Neuron (in vitro differentiated cells): ENCODE measurements at regions not wholly inside any gene's neighbourhood (a gene's known extent, or its start where the extent isn't known, plus 50 kb on each side); places are given as distances from the start of the nearest gene placed in this dataset.
A peak's percentile ranks its signal among the peaks of the same experiment; 100 is the strongest.
"Not testable (repeated sequence)": the region's sequence is repeated elsewhere in the genome, so short reads cannot be mapped to it uniquely, and the experiment has no call there.

ENCODE experiments used
- H2AFZ ChIP-seq: one replicate; pipeline ENCODE4 v1.6.1; 2013; ENCODE audit warnings: low read depth, mild to moderate bottlenecking, inconsistent platforms, low read length, moderate library complexity
- H3K27me3 ChIP-seq: one replicate; pipeline ENCODE4 v1.6.1; 2013; ENCODE audit warnings: low read length; ENCODE audit not compliant: insufficient read depth
- H3K36me3 ChIP-seq: one replicate; pipeline ENCODE4 v1.6.1; 2013; ENCODE audit warnings: low read length; ENCODE audit not compliant: insufficient read depth
- H3K4me1 ChIP-seq: one replicate; pipeline ENCODE4 v1.6.1; 2013; ENCODE audit warnings: low read length; ENCODE audit not compliant: insufficient read depth
- H3K4me3 ChIP-seq: 2 replicates; pipeline ENCODE4 v1.5.1; 2013; ENCODE audit warnings: mild to moderate bottlenecking, low read length, moderate library complexity
- H3K9me3 ChIP-seq: one replicate; pipeline ENCODE4 v1.6.1; 2013; ENCODE audit warnings: low read length

DNA sequence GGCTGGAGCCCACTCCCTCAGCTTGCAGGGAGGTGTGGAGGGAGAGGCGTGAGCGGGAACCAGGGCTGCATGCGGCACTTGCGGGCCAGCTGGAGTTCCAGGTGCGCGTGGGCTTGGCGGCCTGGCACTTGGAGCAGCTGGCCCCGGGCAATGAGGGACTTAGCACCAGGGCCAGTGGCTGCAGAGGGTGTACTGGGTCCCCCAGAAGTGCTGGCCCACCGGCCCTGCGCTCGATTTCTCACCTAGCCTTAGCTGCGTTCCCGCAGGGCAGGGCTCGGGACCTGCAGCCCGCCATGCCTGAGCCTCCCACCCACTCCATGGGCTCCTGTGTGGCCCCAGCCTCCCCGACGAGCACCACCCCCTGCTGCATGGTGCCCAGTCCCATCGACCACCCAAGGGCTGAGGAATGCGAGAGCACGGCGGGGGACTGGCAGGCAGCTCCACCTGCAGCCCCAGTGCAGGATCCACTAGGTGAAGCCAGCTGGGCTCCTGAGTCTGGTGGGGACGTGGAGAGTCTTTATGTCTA lies 584.1 kb upstream of the PTPRD start:
- not testable (repeated sequence) for H3K36me3 ChIP-seq, H2AFZ ChIP-seq, H3K4me3 ChIP-seq, H3K4me1 ChIP-seq, H3K27me3 ChIP-seq, H3K9me3 ChIP-seq

DNA sequence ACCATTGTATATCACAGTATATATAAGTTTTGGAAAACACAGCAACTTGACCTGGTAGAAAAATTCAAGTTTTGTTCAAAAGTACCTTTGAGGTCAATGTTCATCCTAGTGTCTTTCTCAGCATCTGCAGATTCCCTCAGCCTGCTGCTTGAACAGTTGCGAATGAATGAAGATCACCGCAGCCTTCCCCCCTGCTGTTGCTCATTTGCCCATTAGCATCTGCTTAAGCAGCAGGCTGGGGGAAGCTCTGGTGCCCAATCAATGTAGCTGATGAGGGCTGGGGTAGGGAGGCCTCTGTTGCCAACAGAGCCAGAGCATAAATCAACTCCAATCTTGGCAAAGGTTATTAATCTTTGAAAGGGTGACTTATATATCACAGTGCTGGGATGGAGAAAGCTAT lies 586.5 kb upstream of the PTPRD start:
- H3K9me3 ChIP-seq = no peaks in the 10 kb centered on the region
- no peak overlapping the region for H2AFZ ChIP-seq
- H3K4me1 ChIP-seq = no peaks in the 10 kb centered on the region
- H3K4me3 ChIP-seq = no peak overlapping the region
- no peaks in the 10 kb centered on the region for H3K27me3 ChIP-seq
- H3K36me3 ChIP-seq = no peaks in the 10 kb centered on the region

DNA sequence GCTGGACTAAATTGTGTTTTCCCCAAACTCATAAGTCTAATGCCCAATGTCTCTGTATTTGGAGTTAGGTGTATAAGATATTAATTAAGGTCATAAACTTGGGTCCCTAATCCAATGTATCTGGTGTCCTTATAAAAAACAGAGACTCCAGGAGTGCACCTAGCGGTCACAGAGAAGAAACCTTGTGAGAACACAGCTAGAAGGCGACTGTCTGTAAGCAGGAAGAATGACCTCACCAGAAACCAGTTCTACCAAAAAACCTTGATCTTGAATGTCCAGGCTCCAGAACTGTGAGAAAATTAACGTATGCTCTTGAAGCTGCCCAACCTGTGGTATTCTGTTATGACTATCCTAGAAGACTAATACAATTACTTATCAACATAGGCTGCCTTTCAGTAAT lies 591.7 kb upstream of the PTPRD start:
- no peak overlapping the region for H3K4me3 ChIP-seq
- no peaks in the 10 kb centered on the region for H3K4me1 ChIP-seq
- no peaks in the 10 kb centered on the region for H3K36me3 ChIP-seq
- H3K27me3 ChIP-seq = no peaks in the 10 kb centered on the region
- H2AFZ ChIP-seq = no peak overlapping the region
- no peaks in the 10 kb centered on the region for H3K9me3 ChIP-seq

DNA sequence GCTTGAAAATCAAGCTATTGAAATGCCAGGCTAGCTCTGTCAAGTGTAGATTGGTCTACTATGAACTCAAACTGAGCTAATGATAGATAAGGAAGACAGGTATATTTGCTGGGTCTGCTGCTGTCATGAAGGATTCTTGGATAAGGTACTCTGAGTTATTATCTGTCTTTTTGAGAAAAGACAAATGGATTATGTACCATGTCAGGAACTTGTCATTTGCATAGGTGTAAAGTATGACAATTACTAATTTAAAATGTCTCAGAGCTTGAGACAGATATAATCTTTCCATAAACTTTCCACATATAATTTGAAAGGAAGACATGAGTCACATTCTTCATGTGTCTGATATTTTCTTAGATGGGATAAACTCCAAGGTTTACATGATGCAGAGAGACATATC lies 594.1 kb upstream of the PTPRD start:
- Histone ChIP-seq H3K4me1 (no peaks in the 10 kb centered on the region), H3K9me3 (no peaks in the 10 kb centered on the region), H3K36me3 (no peaks in the 10 kb centered on the region), H2AFZ (no peak overlapping the region), H3K4me3 (no peak overlapping the region), H3K27me3 (no peaks in the 10 kb centered on the region)

DNA sequence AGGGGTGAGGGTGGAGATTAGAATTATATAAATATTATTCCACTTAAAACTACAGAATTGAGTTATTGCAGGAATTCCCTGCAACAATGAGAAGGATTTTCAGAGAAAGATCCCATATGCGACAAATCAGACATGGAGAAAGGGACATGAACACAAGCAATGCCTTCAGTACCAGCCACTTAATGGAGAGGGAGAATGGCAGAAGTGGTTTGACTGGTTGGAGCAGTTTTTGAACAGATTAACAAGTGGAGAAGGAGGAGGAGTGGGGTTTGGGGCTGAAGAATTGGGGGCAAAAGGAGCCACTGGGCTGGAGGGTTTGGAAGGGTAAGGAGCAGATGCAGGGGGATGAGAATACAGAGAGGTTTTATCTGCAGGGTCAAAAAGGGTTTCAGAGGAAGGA lies 620.9 kb upstream of the PTPRD start:
- Histone ChIP-seq H3K36me3 (no peaks in the 10 kb centered on the region), H3K4me1 (no peaks in the 10 kb centered on the region), H3K9me3 (no peaks in the 10 kb centered on the region), H2AFZ (no peak overlapping the region), H3K4me3 (no peak overlapping the region), H3K27me3 (no peaks in the 10 kb centered on the region)

DNA sequence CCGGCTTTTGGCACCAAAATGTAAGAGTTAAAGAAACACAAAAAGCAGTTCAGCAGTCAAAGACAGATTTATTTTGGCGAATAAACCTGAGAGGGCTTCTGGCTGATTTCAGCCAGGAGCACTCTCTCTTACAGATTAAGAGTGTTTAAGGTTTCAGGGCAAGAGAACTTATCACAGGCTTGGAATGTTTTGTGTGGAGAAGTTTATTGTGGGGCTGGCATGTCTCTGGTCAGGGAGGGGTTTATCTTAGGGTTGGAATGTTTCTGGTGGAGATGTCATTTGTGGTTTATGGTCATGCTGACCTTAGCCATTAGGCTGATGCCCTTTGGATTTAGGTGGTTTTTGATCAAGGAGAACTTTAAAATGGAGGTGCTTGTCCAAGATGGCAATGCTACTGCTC lies 622.3 kb upstream of the PTPRD start:
- H2AFZ ChIP-seq = no peak overlapping the region
- H3K4me3 ChIP-seq = no peak overlapping the region
- H3K27me3 ChIP-seq = no peaks in the 10 kb centered on the region
- H3K36me3 ChIP-seq = no peaks in the 10 kb centered on the region
- no peaks in the 10 kb centered on the region for H3K4me1 ChIP-seq
- no peaks in the 10 kb centered on the region for H3K9me3 ChIP-seq

DNA sequence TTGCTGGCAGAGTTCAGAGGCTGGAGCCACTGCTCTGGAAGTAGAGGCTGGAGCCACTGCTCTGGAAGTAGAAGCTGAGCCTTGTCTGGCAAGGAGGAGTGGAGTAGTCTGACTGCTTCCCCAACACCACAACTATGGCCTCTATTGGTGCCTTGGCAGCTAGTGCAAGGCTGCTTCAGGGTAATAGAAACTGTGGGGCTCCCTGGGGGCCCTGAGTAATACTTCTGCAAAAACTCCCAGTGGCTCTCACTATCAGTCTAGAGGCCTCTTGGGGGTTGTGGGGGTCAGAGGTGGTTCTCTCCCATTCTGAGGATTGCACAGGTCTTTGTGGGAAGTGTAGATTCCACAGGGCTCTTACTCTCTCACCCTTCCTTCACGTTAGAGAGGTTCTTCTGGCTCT lies 629.0 kb upstream of the PTPRD start:
- Histone ChIP-seq H3K9me3 (no peaks in the 10 kb centered on the region), H3K27me3 (no peaks in the 10 kb centered on the region), H3K4me3 (no peak overlapping the region), H3K36me3 (no peaks in the 10 kb centered on the region), H3K4me1 (no peaks in the 10 kb centered on the region), H2AFZ (no peak overlapping the region)

DNA sequence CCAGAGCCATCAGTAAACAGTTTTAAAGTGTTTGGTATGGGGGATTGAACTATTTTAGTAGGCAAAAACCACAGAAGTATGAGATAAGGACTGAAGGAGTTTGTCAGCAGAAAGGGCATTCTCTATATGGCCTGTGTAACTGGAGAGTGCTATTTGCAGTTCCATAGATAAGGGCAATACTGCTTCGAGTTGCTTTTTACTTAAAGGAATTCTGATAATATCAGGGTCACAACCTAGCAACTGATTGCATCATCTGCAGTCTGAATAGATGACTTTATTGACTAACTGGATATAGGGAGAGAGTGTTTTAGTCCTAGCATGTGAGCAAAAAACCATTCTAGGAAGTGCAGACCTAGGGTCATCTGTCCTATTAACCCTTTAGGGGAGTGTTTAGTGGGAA lies 645.2 kb upstream of the PTPRD start:
- Histone ChIP-seq H3K27me3 (no peaks in the 10 kb centered on the region), H3K9me3 (no peaks in the 10 kb centered on the region), H3K4me3 (no peak overlapping the region), H2AFZ (no peak overlapping the region), H3K4me1 (no peaks in the 10 kb centered on the region), H3K36me3 (no peaks in the 10 kb centered on the region)

DNA sequence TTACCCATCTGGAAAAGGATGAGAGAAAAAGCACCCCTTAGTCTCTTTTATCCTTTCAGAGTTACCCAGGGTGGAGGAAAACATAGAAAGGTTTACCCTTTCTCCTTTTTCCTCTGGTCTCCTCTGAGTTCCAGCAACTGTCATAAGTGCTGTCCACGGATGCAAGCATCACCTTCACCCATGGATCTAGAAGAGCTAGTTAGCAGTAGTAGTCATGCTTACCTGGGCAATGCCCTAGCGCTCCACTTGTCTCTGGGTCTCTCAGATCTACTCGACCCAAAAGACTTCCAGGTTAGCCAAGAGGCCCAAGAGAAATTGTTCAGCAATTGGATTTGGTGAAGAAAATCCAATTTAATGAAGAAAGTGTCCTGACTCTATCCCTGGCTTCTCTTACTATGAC lies 656.2 kb upstream of the PTPRD start:
- no peaks in the 10 kb centered on the region for H3K4me1 ChIP-seq
- H3K9me3 ChIP-seq = no peaks in the 10 kb centered on the region
- H3K36me3 ChIP-seq = no peaks in the 10 kb centered on the region
- no peak overlapping the region for H3K4me3 ChIP-seq
- no peaks in the 10 kb centered on the region for H3K27me3 ChIP-seq
- no peak overlapping the region for H2AFZ ChIP-seq

DNA sequence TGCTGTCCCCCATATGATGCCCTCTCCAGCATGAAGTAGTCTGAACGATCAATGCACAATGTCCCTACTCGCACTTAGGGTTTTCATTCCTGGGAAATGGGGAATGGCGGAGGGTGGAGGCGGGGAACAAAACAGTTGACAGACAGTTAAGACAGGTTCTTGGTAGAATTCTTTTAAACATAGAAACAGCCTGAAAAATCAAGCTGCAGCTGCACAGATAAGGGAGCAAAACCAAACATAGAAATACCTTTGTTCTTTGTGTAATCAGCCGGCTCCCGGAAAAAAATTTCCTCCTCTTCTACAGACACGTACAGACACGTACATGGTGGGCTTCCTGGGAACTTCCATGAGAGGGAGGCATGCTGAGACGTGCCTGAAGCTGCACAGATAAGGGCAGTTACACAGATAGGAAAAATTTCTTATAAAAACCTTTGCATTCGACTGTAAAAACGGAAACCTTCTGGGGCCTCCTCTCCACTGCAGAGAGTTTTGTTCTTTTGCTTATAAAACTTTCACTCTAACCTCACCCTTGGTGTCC lies 662.4 kb upstream of the PTPRD start:
- Histone ChIP-seq H3K4me1 (no peaks in the 10 kb centered on the region), H3K4me3 (no peak overlapping the region), H2AFZ (no peak overlapping the region), H3K27me3 (no peaks in the 10 kb centered on the region), H3K9me3 (no peaks in the 10 kb centered on the region), H3K36me3 (no peaks in the 10 kb centered on the region)

DNA sequence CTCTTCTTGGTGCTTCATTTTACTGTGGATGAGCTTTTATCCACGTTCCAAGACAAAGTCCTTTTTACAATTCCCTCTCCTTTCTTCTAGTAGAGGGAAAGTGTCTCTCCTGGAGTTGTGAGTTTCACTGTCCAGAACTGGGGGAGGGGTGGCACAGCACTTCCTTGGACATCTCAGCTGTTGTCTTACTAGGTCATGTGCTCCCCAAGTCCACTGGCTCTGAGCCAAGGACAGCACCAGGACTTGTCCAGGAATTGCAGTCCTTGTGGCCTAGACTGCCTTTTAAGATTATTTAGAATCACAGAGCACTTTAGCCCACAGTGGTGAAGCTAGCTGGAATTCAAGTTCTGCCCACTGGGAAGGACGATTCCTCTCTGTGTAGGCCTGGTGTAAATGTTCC lies 700.2 kb upstream of the PTPRD start:
- peaks cover 5% of the 10 kb centered on the region for H3K4me1 ChIP-seq
- no peaks in the 10 kb centered on the region for H3K36me3 ChIP-seq
- H3K4me3 ChIP-seq = no peak overlapping the region
- no peak overlapping the region for H2AFZ ChIP-seq
- H3K27me3 ChIP-seq = no peaks in the 10 kb centered on the region
- H3K9me3 ChIP-seq = no peaks in the 10 kb centered on the region

DNA sequence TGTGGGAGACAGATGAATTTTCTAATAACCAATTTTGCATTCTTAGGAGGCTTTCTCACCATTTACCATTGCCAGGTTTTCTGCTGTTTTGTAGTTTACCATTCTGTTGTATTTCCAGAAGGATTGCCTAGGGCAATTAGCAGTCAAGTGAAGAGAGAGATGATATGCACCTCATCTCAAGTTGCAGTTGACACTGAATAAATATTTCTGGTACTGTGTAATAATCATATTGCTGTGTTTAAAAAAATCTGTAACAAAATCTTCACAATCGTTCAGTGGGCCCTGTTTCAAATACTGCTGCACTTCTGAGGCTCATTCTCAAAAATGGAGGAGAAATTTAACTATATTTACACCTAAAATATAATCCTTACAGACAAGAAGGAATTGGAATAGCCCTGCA lies 706.1 kb upstream of the PTPRD start:
- H3K27me3 ChIP-seq = no peaks in the 10 kb centered on the region
- no peak overlapping the region for H3K4me3 ChIP-seq
- H3K36me3 ChIP-seq = no peaks in the 10 kb centered on the region
- H2AFZ ChIP-seq = no peak overlapping the region
- H3K9me3 ChIP-seq = no peaks in the 10 kb centered on the region
- peaks cover 3% of the 10 kb centered on the region for H3K4me1 ChIP-seq

DNA sequence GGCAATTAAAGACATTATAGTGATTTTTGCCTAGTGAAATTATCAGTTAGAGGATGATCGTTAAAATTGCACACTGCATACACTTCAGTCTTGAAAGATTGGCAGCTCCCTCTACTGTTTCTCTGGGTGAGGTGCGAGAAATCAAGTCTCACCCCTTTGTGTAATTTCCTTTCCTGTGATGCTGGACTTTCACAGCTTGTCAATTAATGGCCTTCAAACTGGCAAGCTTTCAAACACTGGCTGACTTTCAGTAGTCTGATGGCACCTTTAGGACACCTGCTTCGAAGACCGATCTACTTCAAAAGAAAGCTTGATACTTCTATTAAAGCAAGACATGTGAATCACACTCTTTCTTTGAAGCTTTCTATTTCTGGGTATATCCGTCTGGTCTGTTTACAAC lies 706.7 kb upstream of the PTPRD start:
- Histone ChIP-seq H3K27me3 (no peaks in the 10 kb centered on the region), H3K4me1 (peaks cover 3% of the 10 kb centered on the region), H3K4me3 (no peak overlapping the region), H3K9me3 (no peaks in the 10 kb centered on the region), H2AFZ (peak overlapping the region; percentile 74), H3K36me3 (no peaks in the 10 kb centered on the region)

DNA sequence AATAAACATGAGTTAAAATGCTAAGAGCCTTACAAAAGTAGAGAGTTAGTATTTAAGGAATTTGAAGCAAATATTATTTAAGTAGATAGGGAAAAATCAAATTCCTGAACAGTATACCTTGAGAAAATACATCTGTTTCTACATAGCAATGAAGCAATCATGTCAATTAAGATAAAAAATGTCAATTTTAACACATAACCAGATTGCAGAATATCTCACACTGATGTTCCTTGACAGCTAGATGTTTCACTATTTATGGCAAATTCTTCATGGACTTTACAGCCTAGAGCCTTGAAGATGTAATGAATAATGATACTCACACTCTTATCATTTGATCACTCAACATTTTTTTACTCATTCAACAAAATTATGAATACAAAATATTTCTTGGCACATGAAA lies 708.2 kb upstream of the PTPRD start:
- Histone ChIP-seq H2AFZ (no peak overlapping the region), H3K4me1 (peaks cover 3% of the 10 kb centered on the region), H3K27me3 (no peaks in the 10 kb centered on the region), H3K4me3 (no peak overlapping the region), H3K9me3 (no peaks in the 10 kb centered on the region), H3K36me3 (no peaks in the 10 kb centered on the region)
